ENCODE measurements at regions not wholly inside any gene's neighbourhood (a gene's known extent, or its start where the extent isn't known, plus 50 kb on each side); places are given as distances from the start of the nearest gene placed in this dataset.

- TF ChIP-seq CTCF (IDR thresholded peaks at IDR 0.05) (no peak), EP300 (IDR thresholded peaks at IDR 0.05) (no peak)
These were observed 674.8 kb upstream of the ZEB2 start for GRCh38 chr2:145194673-145195072.
